Neural progenitor cell (in vitro differentiated cells): ENCODE measurements at regions not wholly inside any gene's neighbourhood (a gene's known extent, or its start where the extent isn't known, plus 50 kb on each side); places are given as distances from the start of the nearest gene placed in this dataset.

Experiments
- DNase-seq: peaks from one replicate; pipeline ENCODE4 v3.0.0-alpha.2; 2016; ENCODE audit warnings: low spot score
- H2AFZ ChIP-seq: fragments of 200-600 bp; sonication (generic); replicated peaks from 2 replicates; pipeline ENCODE4 v1.6.1; 2016; ENCODE audit warnings: antibody characterized with exemption
- H3F3A ChIP-seq: fragments of 200-600 bp; sonication (generic); 2 replicates; pipeline ENCODE4 v1.6.1; 2016; ENCODE audit warnings: antibody characterized with exemption, low read depth
- H3K27ac ChIP-seq: fragments of 200-600 bp; sonication (generic); 2 replicates; pipeline ENCODE4 v1.5.1; 2016; ENCODE audit warnings: mild to moderate bottlenecking
- H3K27me3 ChIP-seq: fragments of 200-600 bp; sonication (generic); 2 replicates; pipeline ENCODE4 v1.6.1; 2016; ENCODE audit warnings: mild to moderate bottlenecking, moderate library complexity
- H3K36me3 ChIP-seq: fragments of 200-600 bp; sonication (generic); 2 replicates; pipeline ENCODE4 v1.5.1; 2016
- H3K4me1 ChIP-seq: fragments of 200-600 bp; sonication (generic); 2 replicates; pipeline ENCODE4 v1.6.1; 2016; ENCODE audit warnings: mixed run types
- H3K4me2 ChIP-seq: fragments of 200-600 bp; sonication (generic); 2 replicates; pipeline ENCODE4 v1.6.1; 2016
- H3K4me3 ChIP-seq: fragments of 200-600 bp; sonication (generic); 2 replicates; pipeline ENCODE4 v1.5.1; 2016
- H3K79me2 ChIP-seq: fragments of 200-600 bp; sonication (generic); 2 replicates; pipeline ENCODE4 v1.6.1; 2016; ENCODE audit warnings: low read depth
- H3K9ac ChIP-seq: fragments of 200-600 bp; sonication (generic); 2 replicates; pipeline ENCODE4 v1.6.1; 2016
- H3K9me3 ChIP-seq: fragments of 200-600 bp; sonication (generic); 2 replicates; pipeline ENCODE4 v1.5.1; 2016; ENCODE audit warnings: low read depth
- H4K20me1 ChIP-seq: fragments of 200-600 bp; sonication (generic); 2 replicates; pipeline ENCODE4 v1.6.1; 2016; ENCODE audit warnings: low read depth
- H3K27ac Mint-ChIP-seq: 3 replicates; pipeline ENCODE4 v1.8.0; 2021; ENCODE audit warnings: mixed read lengths
- H3K27me3 Mint-ChIP-seq: 2 replicates; pipeline ENCODE4 v1.8.0; 2022; ENCODE audit warnings: low read depth, mild to moderate bottlenecking, inconsistent platforms, moderate library complexity, mixed read lengths; ENCODE audit not compliant: insufficient read depth
- H3K36me3 Mint-ChIP-seq: 3 replicates; pipeline ENCODE4 v1.8.0; 2021; ENCODE audit warnings: mixed read lengths
- H3K4me1 Mint-ChIP-seq: 3 replicates; pipeline ENCODE4 v1.8.0; 2021; ENCODE audit warnings: mixed read lengths
- H3K4me3 Mint-ChIP-seq: 3 replicates; pipeline ENCODE4 v1.8.0; 2021; ENCODE audit warnings: mild to moderate bottlenecking, moderate library complexity, mixed read lengths
- H3K9me3 Mint-ChIP-seq: 3 replicates; pipeline ENCODE4 v1.8.0; 2020; ENCODE audit warnings: mixed read lengths
- EZH2 ChIP-seq: fragments of 200-600 bp; sonication (generic); IDR thresholded peaks from 2 replicates; pipeline ENCODE4 v1.6.1; 2017; ENCODE audit warnings: antibody characterized with exemption, mild to moderate bottlenecking, moderate library complexity
- EZH2phosphoT487 ChIP-seq: fragments of 200-600 bp; sonication (generic); IDR thresholded peaks from 2 replicates; pipeline ENCODE4 v1.6.1; 2017; ENCODE audit warnings: antibody characterized with exemption
- TF ChIP-seq, protein P1 (sequence below): fragments of 200-600 bp; sonication (generic); IDR thresholded peaks from 2 replicates; pipeline ENCODE4 v1.5.1; 2017; ENCODE audit warnings: antibody characterized with exemption, mild to moderate bottlenecking

- Histone ChIP-seq H3K4me3 (peak overlapping the region; percentile 85), H3K27me3 (no peaks in the 10 kb centered on the region), H3K79me2 (peaks cover 10% of the 10 kb centered on the region), H2AFZ (no peak overlapping the region), H3F3A (peaks cover 61% of the 10 kb centered on the region), H3K27ac (peak overlapping the region; percentile 88), H3K4me2 (peak overlapping the region; percentile 74), H4K20me1 (peaks cover 10% of the 10 kb centered on the region), H3K4me1 (peaks cover 12% of the 10 kb centered on the region), H3K36me3 (no peaks in the 10 kb centered on the region), H3K9me3 (no peaks in the 10 kb centered on the region), H3K9ac (peak overlapping the region; percentile 39)
- Mint-ChIP-seq H3K4me1 (peaks cover 43% of the 10 kb centered on the region), H3K4me3 (no peak overlapping the region), H3K27me3 (no peaks in the 10 kb centered on the region), H3K9me3 (peaks cover 2% of the 10 kb centered on the region), H3K36me3 (no peaks in the 10 kb centered on the region), H3K27ac (no peak overlapping the region)
- TF ChIP-seq, protein P1, sequence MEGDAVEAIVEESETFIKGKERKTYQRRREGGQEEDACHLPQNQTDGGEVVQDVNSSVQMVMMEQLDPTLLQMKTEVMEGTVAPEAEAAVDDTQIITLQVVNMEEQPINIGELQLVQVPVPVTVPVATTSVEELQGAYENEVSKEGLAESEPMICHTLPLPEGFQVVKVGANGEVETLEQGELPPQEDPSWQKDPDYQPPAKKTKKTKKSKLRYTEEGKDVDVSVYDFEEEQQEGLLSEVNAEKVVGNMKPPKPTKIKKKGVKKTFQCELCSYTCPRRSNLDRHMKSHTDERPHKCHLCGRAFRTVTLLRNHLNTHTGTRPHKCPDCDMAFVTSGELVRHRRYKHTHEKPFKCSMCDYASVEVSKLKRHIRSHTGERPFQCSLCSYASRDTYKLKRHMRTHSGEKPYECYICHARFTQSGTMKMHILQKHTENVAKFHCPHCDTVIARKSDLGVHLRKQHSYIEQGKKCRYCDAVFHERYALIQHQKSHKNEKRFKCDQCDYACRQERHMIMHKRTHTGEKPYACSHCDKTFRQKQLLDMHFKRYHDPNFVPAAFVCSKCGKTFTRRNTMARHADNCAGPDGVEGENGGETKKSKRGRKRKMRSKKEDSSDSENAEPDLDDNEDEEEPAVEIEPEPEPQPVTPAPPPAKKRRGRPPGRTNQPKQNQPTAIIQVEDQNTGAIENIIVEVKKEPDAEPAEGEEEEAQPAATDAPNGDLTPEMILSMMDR, result peak; percentile 49
- no peak for TF ChIP-seq EZH2
- DNase-seq, result peak; percentile 97
Observed at GRCh38 chr6:26216886-26217713, 129.9 kb downstream of the HFE start.

DNA sequence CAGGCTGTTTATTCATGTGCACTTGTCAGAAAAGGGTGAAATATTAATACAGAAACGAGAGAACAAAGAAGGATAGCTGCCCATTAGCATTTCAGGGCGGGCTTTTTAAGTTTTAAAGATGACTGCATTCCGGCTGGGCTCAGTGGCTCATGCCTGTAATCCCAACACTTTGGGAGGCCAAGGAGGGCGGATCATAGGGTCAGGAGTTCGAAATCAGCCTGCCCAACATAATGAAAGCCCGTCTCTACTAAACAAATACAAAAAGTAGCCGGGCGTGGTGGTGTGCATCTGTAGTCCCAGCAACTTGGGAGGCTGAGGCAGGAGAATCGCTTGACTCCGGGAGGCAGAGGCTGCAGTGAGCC is 130.5 kb downstream of the HFE start:
- H3K9me3 Mint-ChIP-seq, result peaks cover 2% of the 10 kb centered on the region
- H2AFZ ChIP-seq, result no peak overlapping the region
- peaks cover 18% of the 10 kb centered on the region for H3K4me1 ChIP-seq
- H3F3A ChIP-seq, result peaks cover 67% of the 10 kb centered on the region
- no peaks in the 10 kb centered on the region for H3K27me3 ChIP-seq
- H3K27ac ChIP-seq, result peak overlapping the region; percentile 88
- peak overlapping the region; percentile 85 for H3K4me3 ChIP-seq
- H3K79me2 ChIP-seq, result peaks cover 10% of the 10 kb centered on the region
- no peak overlapping the region for H3K27ac Mint-ChIP-seq
- no peak overlapping the region for H3K4me3 Mint-ChIP-seq
- peak overlapping the region; percentile 39 for H3K9ac ChIP-seq
- TF ChIP-seq EZH2phosphoT487 (no peak), EZH2 (no peak)
- TF ChIP-seq, protein P1, result no peak
- H3K9me3 ChIP-seq, result no peaks in the 10 kb centered on the region
- no peaks in the 10 kb centered on the region for H3K27me3 Mint-ChIP-seq
- no peaks in the 10 kb centered on the region for H3K36me3 ChIP-seq
- peaks cover 10% of the 10 kb centered on the region for H4K20me1 ChIP-seq
- H3K4me1 Mint-ChIP-seq, result peaks cover 40% of the 10 kb centered on the region
- DNase-seq, result peak; percentile 70
- no peaks in the 10 kb centered on the region for H3K36me3 Mint-ChIP-seq
- peak overlapping the region; percentile 74 for H3K4me2 ChIP-seq

- Histone ChIP-seq H3K36me3 (no peaks in the 10 kb centered on the region), H3K27me3 (no peaks in the 10 kb centered on the region), H3K4me1 (peaks cover 24% of the 10 kb centered on the region), H3K9me3 (no peaks in the 10 kb centered on the region), H3K27ac (no peak overlapping the region), H3K9ac (no peak overlapping the region), H3K4me2 (peak overlapping the region; percentile 74), H4K20me1 (peaks cover 10% of the 10 kb centered on the region), H3K4me3 (no peak overlapping the region), H2AFZ (no peak overlapping the region), H3K79me2 (peaks cover 10% of the 10 kb centered on the region), H3F3A (peaks cover 79% of the 10 kb centered on the region)
- H3K27me3 Mint-ChIP-seq, result no peaks in the 10 kb centered on the region
- H3K4me3 Mint-ChIP-seq, result no peak overlapping the region
- peaks cover 2% of the 10 kb centered on the region for H3K9me3 Mint-ChIP-seq
- H3K27ac Mint-ChIP-seq, result peak overlapping the region; percentile 92
- peaks cover 36% of the 10 kb centered on the region for H3K4me1 Mint-ChIP-seq
- TF ChIP-seq, protein P1, result no peak
- TF ChIP-seq EZH2phosphoT487 (no peak), EZH2 (no peak)
- DNase-seq, result no peak
- H3K36me3 Mint-ChIP-seq, result no peaks in the 10 kb centered on the region
Observed at GRCh38 chr6:26218824-26219223, 131.6 kb downstream of the HFE start.
